MM.1S (cell line): ENCODE measurements at regions not wholly inside any gene's neighbourhood (a gene's known extent, or its start where the extent isn't known, plus 50 kb on each side); places are given as distances from the start of the nearest gene placed in this dataset.

Experiments used
- EZH2 ChIP-seq: fragments of 300-600 bp; sonication (generic); optimal IDR thresholded peaks from 2 replicates; pipeline ENCODE3; 2017; ENCODE audit warnings: low read depth, mild to moderate bottlenecking, antibody characterized with exemption, low read length, mixed read lengths
- EZH2phosphoT487 ChIP-seq: fragments of 300-600 bp; sonication (generic); IDR thresholded peaks from 2 replicates; pipeline ENCODE4 v1.6.1; 2018; ENCODE audit warnings: antibody characterized with exemption, low read length
- TF ChIP-seq, protein P1 (sequence below): fragments of 300-600 bp; sonication (generic); IDR thresholded peaks from 2 replicates; pipeline ENCODE4 v1.5.1; 2016; ENCODE audit warnings: antibody characterized with exemption, low read length, mixed read lengths

GRCh38 chr4:17313194-17313593, 198.7 kb downstream of the QDPR start:
- TF ChIP-seq, protein P1, sequence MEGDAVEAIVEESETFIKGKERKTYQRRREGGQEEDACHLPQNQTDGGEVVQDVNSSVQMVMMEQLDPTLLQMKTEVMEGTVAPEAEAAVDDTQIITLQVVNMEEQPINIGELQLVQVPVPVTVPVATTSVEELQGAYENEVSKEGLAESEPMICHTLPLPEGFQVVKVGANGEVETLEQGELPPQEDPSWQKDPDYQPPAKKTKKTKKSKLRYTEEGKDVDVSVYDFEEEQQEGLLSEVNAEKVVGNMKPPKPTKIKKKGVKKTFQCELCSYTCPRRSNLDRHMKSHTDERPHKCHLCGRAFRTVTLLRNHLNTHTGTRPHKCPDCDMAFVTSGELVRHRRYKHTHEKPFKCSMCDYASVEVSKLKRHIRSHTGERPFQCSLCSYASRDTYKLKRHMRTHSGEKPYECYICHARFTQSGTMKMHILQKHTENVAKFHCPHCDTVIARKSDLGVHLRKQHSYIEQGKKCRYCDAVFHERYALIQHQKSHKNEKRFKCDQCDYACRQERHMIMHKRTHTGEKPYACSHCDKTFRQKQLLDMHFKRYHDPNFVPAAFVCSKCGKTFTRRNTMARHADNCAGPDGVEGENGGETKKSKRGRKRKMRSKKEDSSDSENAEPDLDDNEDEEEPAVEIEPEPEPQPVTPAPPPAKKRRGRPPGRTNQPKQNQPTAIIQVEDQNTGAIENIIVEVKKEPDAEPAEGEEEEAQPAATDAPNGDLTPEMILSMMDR: no peak
- TF ChIP-seq EZH2: no peak
- TF ChIP-seq EZH2phosphoT487: no peak
